HTR-8/SVneo (cell line): ENCODE measurements at regions not wholly inside any gene's neighbourhood (a gene's known extent, or its start where the extent isn't known, plus 50 kb on each side); places are given as distances from the start of the nearest gene placed in this dataset.
A peak's percentile ranks its signal among the peaks of the same experiment; 100 is the strongest.
"Not testable (repeated sequence)": the region's sequence is repeated elsewhere in the genome, so short reads cannot be mapped to it uniquely, and the experiment has no call there.

Source experiments
- DNase-seq: peaks from one replicate; pipeline ENCODE4 v3.0.0; 2011; ENCODE audit warnings: low spot score, mixed read lengths; ENCODE audit not compliant: insufficient read length
- FAIRE-seq: peaks from 2 replicates; lab custom pipeline; 2011; peaks lifted over from hg19 to GRCh38; lab: Jason Lieb, UNC

GRCh38 chr12:105573574-105573973 lies 243.1 kb downstream of the C12orf75 start:
- FAIRE-seq (no peak), DNase-seq (no peak)

GRCh38 chr12:105574056-105574715 lies 243.7 kb downstream of the C12orf75 start:
- no peak for DNase-seq
- FAIRE-seq = no peak

GRCh38 chr12:105575235-105575634 lies 244.7 kb downstream of the C12orf75 start:
- DNase-seq (no peak), FAIRE-seq (no peak)

- FAIRE-seq (no peak), DNase-seq (no peak)
These were observed 245.8 kb downstream of the C12orf75 start for GRCh38 chr12:105576261-105576660.

GRCh38 chr12:105580821-105581352 lies 250.4 kb downstream of the C12orf75 start:
- FAIRE-seq (no peak), DNase-seq (no peak)

- no peak for DNase-seq
- no peak for FAIRE-seq
These were observed 250.9 kb downstream of the C12orf75 start for GRCh38 chr12:105581420-105581819.

GRCh38 chr12:105585107-105585506 lies 254.6 kb downstream of the C12orf75 start:
- DNase-seq (no peak), FAIRE-seq (no peak)

- FAIRE-seq (no peak), DNase-seq (no peak)
These were observed 256.7 kb downstream of the C12orf75 start for GRCh38 chr12:105587237-105587636.

- FAIRE-seq = no peak
These were observed 257.6 kb downstream of the C12orf75 start for GRCh38 chr12:105588106-105588505.

GRCh38 chr12:105590571-105590970 lies 260.1 kb downstream of the C12orf75 start:
- DNase-seq (peak; percentile 24), FAIRE-seq (peak; percentile 26)

More at GRCh38 chr12:105588106-105588505, 257.6 kb downstream of the C12orf75 start:
- DNase-seq = no peak

GRCh38 chr12:105595440-105595839 lies 264.9 kb downstream of the C12orf75 start:
- FAIRE-seq (no peak), DNase-seq (no peak)

- no peak for FAIRE-seq
These were observed 266.2 kb downstream of the C12orf75 start for GRCh38 chr12:105596731-105597130.

GRCh38 chr12:105598031-105598430 lies 267.5 kb downstream of the C12orf75 start:
- DNase-seq (no peak), FAIRE-seq (no peak)

More at GRCh38 chr12:105596731-105597130, 266.2 kb downstream of the C12orf75 start:
- DNase-seq = no peak

- DNase-seq (no peak), FAIRE-seq (no peak)
These were observed 270.5 kb downstream of the C12orf75 start for GRCh38 chr12:105600911-105601545.

GRCh38 chr12:105602312-105602711 lies 271.8 kb downstream of the C12orf75 start:
- DNase-seq, FAIRE-seq: not testable (repeated sequence)

GRCh38 chr12:105604281-105604680 lies 273.8 kb downstream of the C12orf75 start:
- FAIRE-seq, DNase-seq: not testable (repeated sequence)

- not testable (repeated sequence) for FAIRE-seq, DNase-seq
These were observed 276.1 kb downstream of the C12orf75 start for GRCh38 chr12:105606613-105607012.

GRCh38 chr12:105609001-105609400 lies 278.5 kb downstream of the C12orf75 start:
- DNase-seq, FAIRE-seq: not testable (repeated sequence)

- DNase-seq (no peak), FAIRE-seq (no peak)
These were observed 280.0 kb downstream of the C12orf75 start for GRCh38 chr12:105610459-105610858.

GRCh38 chr12:105611340-105611739 lies 280.8 kb downstream of the C12orf75 start:
- DNase-seq (no peak), FAIRE-seq (no peak)

- DNase-seq (no peak), FAIRE-seq (no peak)
These were observed 282.8 kb downstream of the C12orf75 start for GRCh38 chr12:105613269-105613668.
